Liver (tissue), 8 donors: ENCODE measurements at regions not wholly inside any gene's neighbourhood (a gene's known extent, or its start where the extent isn't known, plus 50 kb on each side); places are given as distances from the start of the nearest gene placed in this dataset.

Experiments used
- DNase-seq: peaks from one replicate; pipeline ENCODE4 v3.0.0-alpha.2; 2017; ENCODE audit warnings: low spot score
- H3K27ac ChIP-seq, 2 donors: one replicate each; pipeline ENCODE4 v1.7.0; 2013; ENCODE audit warnings: inconsistent platforms in 2 of 2, low read length in 2 of 2, control low read depth in 1 of 2, low read depth in 1 of 2, mild to moderate bottlenecking in 1 of 2
- H3K27me3 ChIP-seq, 4 donors: one replicate each; pipeline versions ENCODE4 v1.6.1 to v1.7.0; 2013; ENCODE audit warnings: low read length in 3 of 4, inconsistent platforms in 1 of 4, mild to moderate bottlenecking in 1 of 4, moderate library complexity in 1 of 4; ENCODE audit not compliant: control insufficient read depth in 4 of 4, insufficient read depth in 4 of 4
- H3K36me3 ChIP-seq, 4 donors: one replicate each; pipeline versions ENCODE4 v1.6.1 to v1.7.0; 2013; ENCODE audit warnings: low read length in 3 of 4, mild to moderate bottlenecking in 3 of 4, low read depth in 1 of 4, moderate library complexity in 1 of 4; ENCODE audit not compliant: control insufficient read depth in 4 of 4, insufficient read depth in 3 of 4
- H3K4me1 ChIP-seq, 4 donors: one replicate each; pipeline versions ENCODE4 v1.6.1 to v1.7.0; 2013; ENCODE audit warnings: low read length in 3 of 4, mild to moderate bottlenecking in 3 of 4, moderate library complexity in 1 of 4; ENCODE audit not compliant: control insufficient read depth in 4 of 4, insufficient read depth in 4 of 4
- H3K4me3 ChIP-seq, 3 donors: one replicate each; pipeline versions ENCODE4 v1.6.1 to v1.7.0; 2013; ENCODE audit warnings: low read length in 3 of 3, control low read depth in 1 of 3, low read depth in 1 of 3, mild to moderate bottlenecking in 1 of 3
- H3K9ac ChIP-seq, 2 donors: one replicate each; pipeline ENCODE4 v1.7.0; 2013; ENCODE audit warnings: low read length in 2 of 2, mild to moderate bottlenecking in 2 of 2, moderate library complexity in 2 of 2, control low read depth in 1 of 2, low read depth in 1 of 2
- H3K9me3 ChIP-seq, 4 donors: one replicate each; pipeline versions ENCODE4 v1.6.1 to v1.7.0; 2013; ENCODE audit warnings: low read length in 3 of 4; ENCODE audit not compliant: control insufficient read depth in 4 of 4
- GABPA ChIP-seq, 2 donors: IDR thresholded peaks in 1 of 2; conservative IDR thresholded peaks in 1 of 2; 2 replicates each; pipeline ENCODE4 v1.6.1; 2016; ENCODE audit warnings: antibody characterized with exemption in 2 of 2, mild to moderate bottlenecking in 1 of 2, moderate library complexity in 1 of 2
- JUND ChIP-seq, 2 donors: IDR thresholded peaks; 2 replicates each; pipeline ENCODE4 v1.6.1; 2016; ENCODE audit warnings: antibody characterized with exemption in 2 of 2
- RXRA ChIP-seq, 2 donors: IDR thresholded peaks; 2 replicates each; pipeline ENCODE4 v1.6.1; 2017 to 2018; ENCODE audit warnings: antibody characterized with exemption in 2 of 2, mild to moderate bottlenecking in 1 of 2
- SP1 ChIP-seq: IDR thresholded peaks from 2 replicates; pipeline ENCODE4 v1.6.1; 2018; ENCODE audit warnings: antibody characterized with exemption, mild to moderate bottlenecking
- TAF1 ChIP-seq: conservative IDR thresholded peaks from 2 replicates; pipeline ENCODE4 v1.6.1; 2016; ENCODE audit warnings: antibody characterized with exemption, mild to moderate bottlenecking
- YY1 ChIP-seq: IDR thresholded peaks from 2 replicates; pipeline ENCODE4 v1.6.1; 2016; ENCODE audit warnings: antibody characterized with exemption, mild to moderate bottlenecking
- WGBS: extraction: QIAGEN DNeasy Blood & Tissue Kit; methylation state at CpG from one replicate; pipeline ENCODE4 v1.1.7; 2013; 5-methylcytosine and 5-hydroxymethylcytosine counted together
- TF ChIP-seq, protein P1 (sequence below): fragments of 150-350 bp; IDR thresholded peaks from 2 replicates; pipeline ENCODE4 v1.5.1; 2017; ENCODE audit warnings: improper control_type of control experiment, low read depth, low read length; ENCODE audit not compliant: missing input control
- TF ChIP-seq, protein P2 (sequence below): IDR thresholded peaks from 2 replicates; pipeline ENCODE4 v1.6.1; 2016; ENCODE audit warnings: antibody characterized with exemption, mild to moderate bottlenecking
- TF ChIP-seq, protein P3 (sequence below): IDR thresholded peaks from 2 replicates; pipeline ENCODE4 v1.6.1; 2016; ENCODE audit warnings: antibody characterized with exemption
- TF ChIP-seq, protein P4 (sequence below): IDR thresholded peaks from 2 replicates; pipeline ENCODE4 v1.6.1; 2016; ENCODE audit warnings: antibody characterized with exemption
- donor health status: healthy.
- donor health status: healthy.
- donor health status: healthy.
- donor health status: healthy.
- donor health status: healthy.

DNA sequence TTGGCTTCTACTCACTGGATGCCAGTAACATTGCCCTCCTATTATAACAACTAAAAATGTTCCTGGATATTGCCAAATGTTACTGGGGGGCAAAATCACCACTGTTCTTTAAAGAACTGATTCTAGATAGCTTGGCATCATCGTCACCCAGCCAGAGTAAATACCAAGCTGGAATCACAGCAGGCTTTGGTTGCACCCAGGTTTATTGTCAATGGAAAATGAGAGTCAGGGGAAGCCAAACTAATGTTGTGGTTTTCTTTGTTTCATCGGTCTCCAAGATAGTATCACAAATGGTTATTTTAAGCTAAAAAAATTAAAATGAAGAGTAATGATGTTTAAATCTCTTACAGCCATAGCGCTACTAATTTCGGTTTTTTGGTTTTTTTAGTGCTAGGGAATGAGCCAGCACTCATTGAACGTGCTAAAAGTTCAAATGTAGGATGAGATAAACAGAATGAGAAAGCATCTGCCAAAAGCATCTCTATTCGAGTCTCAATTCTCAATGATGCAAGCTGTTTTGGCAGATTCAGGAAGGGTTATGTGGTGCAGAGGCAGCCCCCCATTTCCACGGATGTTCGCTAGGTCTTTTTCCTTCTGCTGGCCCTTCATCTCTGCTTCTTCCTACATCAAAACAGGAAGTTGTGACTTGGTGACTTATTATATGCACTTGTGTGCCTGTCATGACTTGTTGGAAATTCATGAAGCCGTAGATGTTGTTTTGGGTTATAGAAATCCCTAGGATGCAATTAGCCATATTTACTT lies 558.0 kb downstream of the EBF1 start:
- no peaks in the 10 kb centered on the region for H3K36me3 ChIP-seq
- no peak overlapping the region for H3K9ac ChIP-seq
- no peak for DNase-seq
- WGBS = 77% methylated on average over 9 of the region's 9 CpGs
- peaks cover 0 to 6% (median 2%) of the 10 kb centered on the region in 4 donors for H3K4me1 ChIP-seq
- peaks cover 0 to 2% (median 0%) of the 10 kb centered on the region in 4 donors for H3K27me3 ChIP-seq
- no peaks in the 10 kb centered on the region for H3K9me3 ChIP-seq
- no peak overlapping the region for H3K4me3 ChIP-seq
- no peak overlapping the region for H3K27ac ChIP-seq
- no peak for TF ChIP-seq TAF1
- TF ChIP-seq, protein P1, sequence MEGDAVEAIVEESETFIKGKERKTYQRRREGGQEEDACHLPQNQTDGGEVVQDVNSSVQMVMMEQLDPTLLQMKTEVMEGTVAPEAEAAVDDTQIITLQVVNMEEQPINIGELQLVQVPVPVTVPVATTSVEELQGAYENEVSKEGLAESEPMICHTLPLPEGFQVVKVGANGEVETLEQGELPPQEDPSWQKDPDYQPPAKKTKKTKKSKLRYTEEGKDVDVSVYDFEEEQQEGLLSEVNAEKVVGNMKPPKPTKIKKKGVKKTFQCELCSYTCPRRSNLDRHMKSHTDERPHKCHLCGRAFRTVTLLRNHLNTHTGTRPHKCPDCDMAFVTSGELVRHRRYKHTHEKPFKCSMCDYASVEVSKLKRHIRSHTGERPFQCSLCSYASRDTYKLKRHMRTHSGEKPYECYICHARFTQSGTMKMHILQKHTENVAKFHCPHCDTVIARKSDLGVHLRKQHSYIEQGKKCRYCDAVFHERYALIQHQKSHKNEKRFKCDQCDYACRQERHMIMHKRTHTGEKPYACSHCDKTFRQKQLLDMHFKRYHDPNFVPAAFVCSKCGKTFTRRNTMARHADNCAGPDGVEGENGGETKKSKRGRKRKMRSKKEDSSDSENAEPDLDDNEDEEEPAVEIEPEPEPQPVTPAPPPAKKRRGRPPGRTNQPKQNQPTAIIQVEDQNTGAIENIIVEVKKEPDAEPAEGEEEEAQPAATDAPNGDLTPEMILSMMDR = no peak

DNA sequence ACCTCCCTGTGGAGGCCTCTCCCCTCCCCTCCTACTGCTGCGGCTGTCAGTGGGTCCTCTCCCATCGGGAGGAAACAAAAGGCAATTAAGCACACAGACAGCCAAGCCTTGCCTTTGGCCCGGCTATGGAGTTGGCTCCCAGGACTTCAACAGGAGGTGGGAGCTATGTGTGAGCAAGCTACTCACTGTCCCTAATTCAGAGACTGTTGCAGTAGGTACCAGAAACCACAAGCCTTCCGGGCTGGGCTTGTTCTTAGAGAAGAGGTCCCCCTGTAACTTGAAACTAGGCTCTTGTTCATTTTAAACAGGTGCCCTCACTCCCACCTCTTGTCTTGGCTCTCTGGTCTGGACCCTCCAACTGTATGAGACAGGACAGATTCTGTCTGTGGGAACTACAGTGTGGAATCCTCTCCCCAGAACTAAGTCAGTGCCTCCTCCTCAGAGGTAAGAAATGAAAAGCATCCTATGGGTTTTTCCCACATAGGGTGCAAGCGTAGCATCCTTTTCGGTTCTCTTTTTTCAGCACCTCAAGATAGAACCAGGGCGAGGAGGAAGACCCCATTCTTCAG lies 561.1 kb downstream of the EBF1 start:
- Histone ChIP-seq H3K4me3 (no peak overlapping the region), H3K9ac (no peak overlapping the region), H3K27ac (no peak overlapping the region), H3K36me3 (no peaks in the 10 kb centered on the region), H3K27me3 (peaks cover 0 to 2% (median 0%) of the 10 kb centered on the region in 4 donors), H3K4me1 (peaks cover 0 to 3% (median under 1%) of the 10 kb centered on the region in 4 donors), H3K9me3 (no peaks in the 10 kb centered on the region)
- 79% methylated on average over 7 of the region's 7 CpGs for WGBS
- TF ChIP-seq, protein P2, sequence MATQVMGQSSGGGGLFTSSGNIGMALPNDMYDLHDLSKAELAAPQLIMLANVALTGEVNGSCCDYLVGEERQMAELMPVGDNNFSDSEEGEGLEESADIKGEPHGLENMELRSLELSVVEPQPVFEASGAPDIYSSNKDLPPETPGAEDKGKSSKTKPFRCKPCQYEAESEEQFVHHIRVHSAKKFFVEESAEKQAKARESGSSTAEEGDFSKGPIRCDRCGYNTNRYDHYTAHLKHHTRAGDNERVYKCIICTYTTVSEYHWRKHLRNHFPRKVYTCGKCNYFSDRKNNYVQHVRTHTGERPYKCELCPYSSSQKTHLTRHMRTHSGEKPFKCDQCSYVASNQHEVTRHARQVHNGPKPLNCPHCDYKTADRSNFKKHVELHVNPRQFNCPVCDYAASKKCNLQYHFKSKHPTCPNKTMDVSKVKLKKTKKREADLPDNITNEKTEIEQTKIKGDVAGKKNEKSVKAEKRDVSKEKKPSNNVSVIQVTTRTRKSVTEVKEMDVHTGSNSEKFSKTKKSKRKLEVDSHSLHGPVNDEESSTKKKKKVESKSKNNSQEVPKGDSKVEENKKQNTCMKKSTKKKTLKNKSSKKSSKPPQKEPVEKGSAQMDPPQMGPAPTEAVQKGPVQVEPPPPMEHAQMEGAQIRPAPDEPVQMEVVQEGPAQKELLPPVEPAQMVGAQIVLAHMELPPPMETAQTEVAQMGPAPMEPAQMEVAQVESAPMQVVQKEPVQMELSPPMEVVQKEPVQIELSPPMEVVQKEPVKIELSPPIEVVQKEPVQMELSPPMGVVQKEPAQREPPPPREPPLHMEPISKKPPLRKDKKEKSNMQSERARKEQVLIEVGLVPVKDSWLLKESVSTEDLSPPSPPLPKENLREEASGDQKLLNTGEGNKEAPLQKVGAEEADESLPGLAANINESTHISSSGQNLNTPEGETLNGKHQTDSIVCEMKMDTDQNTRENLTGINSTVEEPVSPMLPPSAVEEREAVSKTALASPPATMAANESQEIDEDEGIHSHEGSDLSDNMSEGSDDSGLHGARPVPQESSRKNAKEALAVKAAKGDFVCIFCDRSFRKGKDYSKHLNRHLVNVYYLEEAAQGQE = no peak
- no peak for DNase-seq

DNA sequence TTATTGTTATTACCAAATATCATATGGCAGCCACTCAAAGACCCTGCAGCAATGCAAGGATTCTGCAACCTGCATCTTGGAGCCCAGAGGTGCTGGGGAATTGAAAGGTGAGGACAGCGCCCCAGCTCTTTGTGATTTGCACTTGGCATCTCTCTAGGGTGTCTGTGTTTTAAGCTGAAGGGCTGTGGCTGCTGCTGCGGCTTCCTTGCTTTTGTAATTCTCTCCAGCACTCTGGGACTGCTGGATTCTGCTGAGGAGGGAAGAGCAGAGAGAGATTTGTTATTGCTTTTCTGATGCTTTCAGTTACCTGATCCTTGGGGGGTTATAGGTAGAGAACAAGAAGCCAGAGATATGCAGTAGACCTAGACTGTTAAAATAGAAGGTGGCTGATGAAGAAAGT lies 562.4 kb downstream of the EBF1 start:
- Histone ChIP-seq H3K4me3 (no peak overlapping the region), H3K9me3 (no peaks in the 10 kb centered on the region), H3K27me3 (peaks cover 0 to 2% (median 0%) of the 10 kb centered on the region in 4 donors), H3K9ac (no peak overlapping the region), H3K27ac (no peak overlapping the region), H3K36me3 (no peaks in the 10 kb centered on the region), H3K4me1 (no peaks in the 10 kb centered on the region)
- DNase-seq = no peak
- TF ChIP-seq, protein P3, sequence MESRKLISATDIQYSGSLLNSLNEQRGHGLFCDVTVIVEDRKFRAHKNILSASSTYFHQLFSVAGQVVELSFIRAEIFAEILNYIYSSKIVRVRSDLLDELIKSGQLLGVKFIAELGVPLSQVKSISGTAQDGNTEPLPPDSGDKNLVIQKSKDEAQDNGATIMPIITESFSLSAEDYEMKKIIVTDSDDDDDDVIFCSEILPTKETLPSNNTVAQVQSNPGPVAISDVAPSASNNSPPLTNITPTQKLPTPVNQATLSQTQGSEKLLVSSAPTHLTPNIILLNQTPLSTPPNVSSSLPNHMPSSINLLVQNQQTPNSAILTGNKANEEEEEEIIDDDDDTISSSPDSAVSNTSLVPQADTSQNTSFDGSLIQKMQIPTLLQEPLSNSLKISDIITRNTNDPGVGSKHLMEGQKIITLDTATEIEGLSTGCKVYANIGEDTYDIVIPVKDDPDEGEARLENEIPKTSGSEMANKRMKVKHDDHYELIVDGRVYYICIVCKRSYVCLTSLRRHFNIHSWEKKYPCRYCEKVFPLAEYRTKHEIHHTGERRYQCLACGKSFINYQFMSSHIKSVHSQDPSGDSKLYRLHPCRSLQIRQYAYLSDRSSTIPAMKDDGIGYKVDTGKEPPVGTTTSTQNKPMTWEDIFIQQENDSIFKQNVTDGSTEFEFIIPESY = no peak
- no peak for TF ChIP-seq JUND (IDR thresholded peaks at IDR 0.05)
- TF ChIP-seq, protein P2 = no peak
- TF ChIP-seq RXRA (IDR thresholded peaks at IDR 0.05) = no peak
- TF ChIP-seq SP1 = no peak
- TF ChIP-seq TAF1 = no peak
- no peak for TF ChIP-seq YY1
- TF ChIP-seq GABPA (IDR thresholded peaks at IDR 0.05 in 1 of 2, conservative IDR thresholded peaks at IDR 0.05 in 1 of 2) = no peak
- TF ChIP-seq, protein P4, sequence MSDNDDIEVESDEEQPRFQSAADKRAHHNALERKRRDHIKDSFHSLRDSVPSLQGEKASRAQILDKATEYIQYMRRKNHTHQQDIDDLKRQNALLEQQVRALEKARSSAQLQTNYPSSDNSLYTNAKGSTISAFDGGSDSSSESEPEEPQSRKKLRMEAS = no peak
- WGBS = 91% methylated on average over 2 of the region's 2 CpGs
